T-helper 1 cell treated with Interleukin-12 subunit alpha and Interleukin-12 subunit beta and Interleukin-4 antibody, amounts not matched to agents 30 ng/mL and 1 ng/mL, for 36 hours (primary cell): ENCODE measurements at regions not wholly inside any gene's neighbourhood (a gene's known extent, or its start where the extent isn't known, plus 50 kb on each side); places are given as distances from the start of the nearest gene placed in this dataset.

ENCODE experiments used
- intact Hi-C: fragments of 100-400 bp; cut with micrococcal nuclease; formaldehyde crosslinking; loops from one replicate; pipeline ENCODE4 v1.15.1; 2024

DNA sequence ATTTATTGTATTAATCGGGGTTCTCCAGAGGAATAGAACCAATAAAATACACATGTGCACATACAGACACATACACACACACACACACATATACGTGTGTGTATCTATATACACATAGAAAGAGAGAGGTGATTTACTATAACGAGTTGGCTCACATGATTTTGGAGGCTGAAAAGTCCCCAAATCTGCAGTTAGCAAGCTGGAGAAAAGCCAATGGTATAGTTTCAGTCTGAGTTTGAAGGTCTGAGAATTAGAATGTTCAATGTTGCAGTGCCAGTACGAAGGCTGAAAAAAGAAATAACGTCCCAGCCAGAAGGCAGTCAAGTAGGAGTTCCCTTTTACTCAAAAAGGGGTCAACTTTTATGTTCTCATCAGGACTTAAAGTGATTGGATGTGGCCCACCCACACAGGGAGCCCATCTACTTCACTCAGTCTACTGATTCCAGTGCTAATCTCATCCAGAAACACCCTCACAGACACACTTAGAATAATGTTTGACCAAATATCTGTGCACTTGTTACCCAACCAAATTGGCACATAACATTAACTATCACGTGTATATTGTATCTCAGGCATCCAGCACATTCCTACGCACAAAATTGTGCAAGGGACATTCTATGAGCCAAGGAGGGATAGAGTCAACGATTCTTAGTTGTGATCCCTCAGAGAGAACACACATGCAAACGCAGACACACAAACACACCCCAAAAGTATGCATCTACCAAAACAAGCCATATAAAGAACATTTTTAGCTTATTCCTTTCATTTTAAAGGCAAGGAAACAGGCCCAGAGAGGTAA is 195.5 kb upstream of the DUSP10 start:
- intact Hi-C loops, result no loop called here

DNA sequence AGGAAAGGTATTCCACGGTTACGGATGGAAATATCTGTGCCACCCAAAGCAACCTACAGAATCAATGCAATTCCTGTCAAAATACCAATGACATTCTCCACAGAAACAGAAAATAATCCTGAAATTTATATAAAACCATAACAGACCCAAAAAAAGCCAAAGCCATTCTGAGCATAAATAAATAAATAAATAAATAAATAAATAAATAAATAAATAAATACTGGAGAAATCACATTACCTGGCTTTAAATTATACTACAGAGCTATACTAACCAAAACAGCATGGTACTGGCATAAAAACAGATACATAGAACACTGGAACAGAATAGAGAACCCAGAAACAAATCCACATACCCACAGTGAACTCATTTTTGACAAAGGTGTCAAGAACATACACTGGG is 191.9 kb upstream of the DUSP10 start:
- intact Hi-C loops, result no loop called here

DNA sequence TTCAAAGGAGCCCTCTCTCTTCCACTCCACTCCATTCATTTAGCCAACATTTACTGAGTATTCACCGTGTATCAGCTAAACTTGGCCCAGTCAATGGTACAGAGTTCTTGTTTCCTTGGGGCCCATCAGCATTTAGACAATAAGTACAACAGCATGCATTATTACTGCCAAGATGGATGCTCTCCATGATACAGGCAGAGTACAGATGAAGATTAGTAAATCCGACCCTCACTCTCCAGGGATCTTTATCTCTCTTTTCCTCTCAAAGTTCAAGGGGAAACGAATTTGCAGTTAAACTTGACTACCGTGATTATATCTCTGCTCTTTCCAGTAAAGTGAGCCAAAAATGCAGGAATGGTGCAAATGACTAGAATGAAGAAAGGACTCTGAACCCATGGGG is 184.6 kb upstream of the DUSP10 start:
- intact Hi-C loops, result no loop called here

DNA sequence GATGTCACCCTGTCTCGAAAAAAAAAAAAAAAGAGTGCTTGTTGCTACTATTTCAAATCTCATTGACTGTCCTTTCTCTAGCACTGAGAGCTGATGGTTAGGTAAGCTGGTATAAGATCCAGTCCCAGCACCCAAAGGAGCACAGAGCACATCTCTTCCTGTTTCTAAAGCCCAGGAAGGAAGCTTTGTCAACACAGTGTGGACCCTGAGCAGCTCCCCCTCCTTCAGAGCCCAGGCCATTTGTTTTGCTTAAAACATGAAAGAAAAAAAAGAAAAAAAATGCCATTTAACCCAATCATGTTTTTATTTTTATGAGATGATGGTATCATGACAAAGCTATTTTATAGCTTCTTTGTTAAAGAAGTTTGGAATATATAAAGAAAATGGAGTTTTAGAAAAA is 184.1 kb upstream of the DUSP10 start:
- intact Hi-C loops, result no loop called here

DNA sequence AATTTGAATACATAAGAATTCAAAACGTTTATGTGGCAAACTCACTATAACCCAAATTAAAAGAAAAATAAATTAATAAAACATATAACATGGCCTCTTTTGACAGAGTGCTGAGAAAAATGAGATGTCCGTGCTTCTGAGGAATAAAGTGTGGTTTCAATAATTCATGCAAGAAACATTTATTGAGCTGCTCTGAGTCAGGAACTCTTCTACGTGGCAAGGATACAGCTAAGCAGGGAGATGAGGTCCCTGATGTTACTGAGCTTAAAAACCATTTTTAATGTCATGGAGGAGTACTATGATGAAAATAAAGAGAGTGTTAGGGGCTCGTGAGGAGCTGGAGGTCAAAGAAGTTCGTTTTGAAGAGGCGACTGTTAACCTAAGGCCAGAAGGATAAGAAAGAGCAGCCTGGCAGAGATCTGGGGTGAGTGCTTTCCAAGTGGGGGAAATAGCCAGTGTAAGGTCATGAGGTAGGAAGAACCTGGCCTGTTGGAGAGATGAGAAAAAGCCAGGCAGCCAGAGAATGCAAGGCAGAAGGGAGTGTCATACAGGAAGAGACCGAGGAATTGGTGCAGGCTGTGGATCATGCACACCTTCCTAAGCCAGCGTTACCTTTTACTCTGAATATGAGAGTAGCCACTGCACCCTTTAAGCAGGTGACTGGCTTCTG is 182.2 kb upstream of the DUSP10 start:
- intact Hi-C loops, result no loop called here

DNA sequence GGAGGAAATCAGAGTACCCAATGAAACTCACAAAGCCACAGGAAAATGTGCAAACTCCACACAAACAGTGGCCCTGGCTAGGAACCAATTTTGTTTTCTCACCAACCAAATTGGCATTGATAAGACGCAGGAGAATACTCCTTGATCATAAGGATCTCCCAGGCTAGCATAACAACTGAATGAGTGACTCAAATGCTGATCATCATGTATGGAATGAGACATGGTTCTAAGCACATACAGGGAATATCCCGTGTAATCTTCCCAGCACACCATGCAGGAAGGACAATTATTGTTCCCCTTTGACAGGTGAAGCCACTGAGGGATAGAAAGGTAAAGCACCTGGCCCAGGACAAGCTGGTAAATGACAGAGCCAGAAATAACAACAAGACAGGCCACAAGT is 180.0 kb upstream of the DUSP10 start:
- intact Hi-C loops, result no loop called here

DNA sequence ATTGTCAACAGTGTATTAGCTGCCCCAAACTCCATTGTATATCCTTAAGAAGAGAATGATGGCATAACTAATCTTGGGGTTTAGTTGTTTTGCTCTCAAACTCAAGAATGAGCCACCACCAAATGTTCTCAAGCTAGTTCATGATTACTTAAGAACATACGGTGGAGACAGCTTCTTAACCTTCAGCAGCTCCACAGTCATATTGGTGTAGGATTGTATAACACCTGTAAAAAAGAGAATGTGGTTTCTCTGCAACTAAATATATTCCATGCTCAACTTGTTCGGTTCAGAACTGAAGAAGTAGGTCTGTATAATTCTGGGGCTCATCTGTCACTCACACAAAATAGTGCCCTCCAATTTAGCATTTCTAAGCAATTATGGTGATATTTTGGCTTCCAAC is 177.9 kb upstream of the DUSP10 start:
- intact Hi-C loops, result no loop called here

DNA sequence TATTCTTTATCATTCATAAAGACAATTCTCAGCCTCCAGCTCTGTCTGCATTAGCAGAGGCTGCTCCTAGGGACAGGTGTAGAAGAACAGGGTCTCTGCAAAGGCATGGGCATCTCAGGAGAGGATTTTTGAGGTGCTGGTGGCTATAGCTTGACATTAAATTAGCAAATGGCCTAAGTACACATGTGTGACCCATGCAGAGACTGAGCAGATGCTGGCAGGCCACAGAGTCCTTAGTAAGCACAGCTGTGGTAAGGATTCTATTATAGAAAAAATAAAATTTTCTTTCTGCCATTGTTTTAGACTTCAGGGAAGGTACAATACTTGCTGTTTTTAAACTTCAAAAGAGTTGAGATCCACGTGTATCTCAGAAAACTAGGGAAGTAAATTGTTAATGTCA is 177.5 kb upstream of the DUSP10 start:
- intact Hi-C loops, result no loop called here

DNA sequence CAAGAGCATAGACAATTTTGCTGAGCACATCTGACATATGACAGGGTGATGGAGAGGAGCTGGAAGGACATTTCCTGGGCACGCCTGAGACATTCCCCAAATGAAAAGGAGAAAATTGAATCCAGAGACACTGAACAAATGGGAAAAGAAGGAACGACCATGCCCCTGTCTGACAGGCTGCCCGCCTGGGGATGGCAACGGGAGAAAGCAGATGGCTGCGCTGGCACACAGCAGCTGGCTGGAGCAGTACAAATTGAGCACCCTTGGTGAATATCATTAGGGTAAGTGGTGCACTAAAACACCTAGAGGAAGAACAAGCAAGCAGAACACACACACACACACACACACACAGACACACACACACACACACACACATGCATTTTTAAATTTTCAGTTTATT is 174.3 kb upstream of the DUSP10 start:
- intact Hi-C loops, result no loop called here

DNA sequence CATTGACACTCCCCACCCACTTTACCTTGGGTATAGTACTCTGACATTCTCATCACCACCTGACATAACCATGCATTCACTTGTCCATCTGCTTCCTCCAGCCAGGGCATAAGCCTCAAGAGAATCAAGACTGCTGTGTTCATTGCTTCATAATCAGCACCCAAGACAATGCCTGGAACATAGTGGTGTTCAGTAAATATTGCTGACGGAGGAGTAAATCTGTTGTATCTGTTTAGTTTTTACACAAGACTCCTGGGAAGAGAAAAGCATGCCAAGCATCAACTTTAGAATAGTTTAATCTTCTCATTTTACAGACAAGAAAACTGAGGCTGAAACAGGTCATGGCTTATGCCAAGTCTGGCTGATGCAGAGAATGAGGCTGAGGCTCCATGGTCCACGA is 173.9 kb upstream of the DUSP10 start:
- intact Hi-C loops, result no loop called here

DNA sequence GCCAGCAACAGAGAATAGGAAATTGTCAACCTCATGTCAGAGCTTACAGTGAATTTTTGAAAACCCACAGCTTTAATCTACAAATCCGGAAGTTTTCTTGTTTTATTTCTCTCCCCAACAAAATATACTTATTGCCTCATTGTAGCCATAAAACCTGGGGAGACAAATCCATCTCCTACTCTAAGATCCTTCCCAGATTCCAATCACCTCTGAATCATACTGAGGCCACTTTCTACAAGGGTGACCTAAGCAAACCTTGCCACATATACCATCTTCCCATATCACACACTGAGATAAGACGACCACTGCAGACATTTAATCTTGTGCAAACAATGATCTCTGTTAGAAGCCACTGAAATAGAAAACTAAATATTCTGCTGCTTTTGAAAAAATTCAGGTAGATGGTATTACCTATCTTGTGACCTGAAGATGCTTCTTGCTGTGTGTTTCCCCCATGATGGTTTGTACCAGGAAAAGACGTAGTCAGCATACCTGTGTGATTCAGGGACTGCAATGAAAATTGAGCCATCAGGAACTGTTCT is 171.5 kb upstream of the DUSP10 start:
- intact Hi-C loops, result no loop called here

DNA sequence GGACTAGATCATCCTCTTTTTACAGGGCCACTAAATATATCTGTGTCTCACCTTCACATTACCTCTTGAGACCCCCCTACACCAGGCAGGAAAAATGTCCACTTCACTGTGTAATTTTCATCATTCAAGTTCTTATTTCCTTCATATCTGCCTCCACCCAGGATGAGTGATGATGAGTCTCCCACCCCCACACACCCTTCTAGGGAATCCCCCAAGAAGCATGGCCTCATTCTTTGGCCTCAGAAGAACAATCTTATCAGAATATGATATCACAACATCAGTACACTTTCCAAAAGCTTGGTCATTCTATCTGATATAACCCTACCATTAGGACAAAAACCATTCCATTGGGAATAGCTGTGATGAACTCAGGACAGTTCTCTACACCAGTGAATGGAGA is 170.3 kb upstream of the DUSP10 start:
- intact Hi-C loops, result no loop called here

DNA sequence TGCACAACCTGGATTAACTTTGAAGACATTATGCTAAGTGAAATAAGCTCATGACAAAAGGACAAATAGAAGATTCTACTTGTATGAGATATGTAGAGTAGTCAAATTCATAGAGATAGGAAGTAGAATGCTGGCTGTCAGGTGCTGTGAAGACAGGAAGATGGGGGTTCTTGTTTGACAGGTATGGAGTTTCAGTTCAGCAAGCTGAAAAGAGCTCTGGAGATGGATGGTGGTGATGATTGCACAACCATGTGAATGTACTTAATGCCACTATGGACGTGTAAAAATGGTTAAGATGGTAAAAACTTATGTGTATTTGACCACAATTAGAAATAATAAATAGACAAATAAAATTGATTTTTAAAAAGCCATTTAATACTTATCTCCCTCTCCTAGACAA is 169.8 kb upstream of the DUSP10 start:
- intact Hi-C loops, result no loop called here

DNA sequence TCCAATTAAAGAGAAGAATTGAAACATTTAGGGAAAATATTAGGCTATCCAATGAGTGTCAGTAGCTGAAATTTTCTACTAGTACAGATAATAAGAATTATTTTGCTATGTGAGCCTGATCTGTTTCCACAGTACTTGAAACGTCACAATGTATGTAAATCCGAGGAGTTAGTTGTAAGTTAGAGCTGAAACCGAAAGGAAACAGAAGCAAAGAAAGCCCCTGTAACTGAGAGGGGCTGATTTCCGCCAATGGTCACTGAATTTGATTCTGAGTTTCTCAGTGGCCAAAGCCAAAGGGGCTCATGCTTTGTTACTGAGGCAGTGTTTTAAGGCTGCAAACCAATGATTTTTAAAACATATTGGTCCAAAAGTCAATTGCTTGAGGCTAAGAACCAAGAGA is 168.3 kb upstream of the DUSP10 start:
- intact Hi-C loops, result no loop called here

DNA sequence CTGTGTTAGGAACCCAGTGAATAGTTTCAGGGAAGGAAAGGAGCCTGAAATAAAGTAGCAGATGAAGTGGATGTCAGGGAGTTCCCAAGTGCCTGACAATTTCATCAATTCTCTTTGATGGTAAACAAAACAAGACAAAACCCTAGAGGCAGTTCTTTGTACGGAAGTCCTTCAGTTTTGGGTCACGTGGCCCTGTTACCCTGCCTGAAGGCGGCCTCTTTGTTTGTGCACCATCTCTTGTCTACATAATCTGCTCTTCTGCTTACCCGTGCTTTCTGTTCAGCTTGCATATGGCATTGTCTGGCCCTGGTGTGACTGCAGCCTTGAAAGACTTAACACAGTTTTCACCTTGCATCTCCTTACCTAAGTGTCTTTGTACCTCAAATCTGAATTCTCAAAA is 166.7 kb upstream of the DUSP10 start:
- intact Hi-C loops, result no loop called here

DNA sequence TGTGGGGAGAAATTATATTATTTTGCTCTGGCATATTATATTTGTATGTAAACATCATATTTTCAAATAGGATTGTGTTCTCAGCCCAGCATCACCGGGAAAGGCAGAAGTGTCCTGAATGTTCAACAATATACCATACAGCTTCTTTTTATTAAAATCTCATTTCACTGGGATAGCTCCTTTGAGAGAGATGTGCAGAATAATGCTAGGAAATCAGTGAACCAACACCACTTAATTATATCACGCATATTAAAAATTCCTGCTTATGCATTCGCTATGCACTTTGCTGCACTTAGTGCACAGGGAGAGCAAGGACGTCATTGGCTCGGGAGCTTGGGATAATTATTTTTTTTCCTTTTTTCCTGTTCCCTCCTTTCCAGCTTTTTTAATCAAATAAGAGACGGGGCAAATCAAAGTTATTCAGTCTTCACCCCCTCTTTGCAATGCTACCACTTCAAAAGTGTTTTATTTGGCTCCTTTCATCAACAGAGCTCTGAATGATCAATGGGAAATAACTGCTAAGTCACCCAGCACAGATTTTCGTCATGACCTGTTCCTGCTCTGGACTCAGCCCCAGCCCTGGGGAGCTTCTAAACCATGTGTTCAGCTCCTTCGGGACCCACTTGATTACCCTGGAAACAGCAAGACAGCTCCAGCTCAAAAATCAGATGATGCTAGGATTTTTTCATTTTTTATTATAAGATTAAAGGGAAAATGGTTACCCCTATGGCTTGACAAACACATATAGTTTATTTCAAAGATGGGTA is 165.5 kb upstream of the DUSP10 start:
- intact Hi-C loops, result no loop called here

DNA sequence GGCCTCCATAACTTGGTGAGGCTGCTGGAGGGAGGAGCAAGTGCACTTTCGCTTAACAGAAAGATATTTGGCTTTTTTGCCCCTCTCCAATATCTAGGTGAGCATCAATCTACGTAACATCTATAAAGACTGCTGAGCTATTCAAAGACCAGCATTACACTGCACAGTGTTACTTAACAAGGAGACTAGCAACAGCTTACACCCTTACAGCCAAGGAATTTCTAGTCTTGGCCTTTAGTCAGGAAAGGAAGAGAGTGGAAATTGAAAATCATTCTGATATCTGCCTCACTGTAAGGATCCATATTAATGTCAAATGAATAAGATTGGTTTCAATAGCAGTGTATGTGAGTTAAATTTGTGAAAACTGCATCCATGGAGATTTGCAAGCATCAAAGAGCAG is 163.9 kb upstream of the DUSP10 start:
- intact Hi-C loops, result no loop called here

DNA sequence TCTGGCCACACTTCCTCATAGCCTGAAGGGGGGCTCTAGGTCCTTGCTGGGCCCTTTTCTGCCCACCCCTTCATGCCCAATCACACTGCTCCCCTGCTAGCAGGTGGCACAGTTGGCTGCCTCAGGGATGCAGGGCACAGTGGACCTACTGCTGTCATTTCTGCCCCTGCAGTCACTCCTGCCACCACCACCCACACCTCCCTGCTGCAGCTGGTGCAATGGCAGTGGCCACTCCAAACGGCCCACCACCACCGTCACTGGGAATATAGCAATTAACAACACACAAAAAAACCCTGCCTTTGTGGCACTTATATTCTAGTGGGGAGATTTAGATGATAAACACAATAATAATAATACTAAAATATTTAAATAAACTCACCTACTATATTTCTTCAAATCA is 162.4 kb upstream of the DUSP10 start:
- intact Hi-C loops, result no loop called here

DNA sequence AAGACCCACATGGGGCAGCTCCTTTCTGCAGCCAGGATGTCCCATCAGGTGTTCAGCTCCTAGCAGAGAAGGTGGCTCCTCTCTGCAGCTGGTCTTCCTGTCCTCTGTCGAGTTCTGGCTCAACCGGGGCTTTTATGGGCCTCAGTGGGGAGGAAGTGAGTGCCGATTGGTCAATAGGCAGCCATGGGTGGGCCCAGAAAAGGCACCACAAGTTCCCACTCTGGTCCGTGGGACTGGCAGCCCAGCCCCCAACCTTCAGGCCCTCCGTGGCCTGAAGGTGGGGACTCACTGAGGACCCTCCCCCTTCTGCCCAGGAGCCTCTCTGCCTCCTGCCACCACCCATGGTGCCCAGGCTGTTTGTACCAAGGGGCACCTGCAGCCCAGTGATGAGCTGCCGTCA is 161.7 kb upstream of the DUSP10 start:
- intact Hi-C loops, result no loop called here

DNA sequence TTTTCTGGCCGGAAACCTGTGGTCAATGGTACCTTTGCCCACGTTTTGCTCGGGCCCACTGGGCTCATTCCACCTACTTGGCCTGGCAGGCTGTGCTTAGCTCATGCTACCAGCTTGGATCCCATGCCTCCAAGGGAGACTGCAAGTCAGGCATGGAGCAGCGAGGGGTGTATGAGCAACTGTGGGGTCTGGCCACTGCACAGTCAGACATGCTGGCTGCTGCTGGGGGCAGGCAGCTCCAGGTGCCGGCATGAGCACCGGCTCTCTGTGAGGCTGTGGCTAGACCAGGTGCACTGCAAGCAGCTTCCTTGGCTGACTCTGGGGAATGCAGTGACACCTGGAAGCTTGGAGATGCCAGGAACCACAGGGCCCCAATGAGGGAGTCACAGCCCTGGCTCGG is 161.1 kb upstream of the DUSP10 start:
- intact Hi-C loops, result no loop called here

DNA sequence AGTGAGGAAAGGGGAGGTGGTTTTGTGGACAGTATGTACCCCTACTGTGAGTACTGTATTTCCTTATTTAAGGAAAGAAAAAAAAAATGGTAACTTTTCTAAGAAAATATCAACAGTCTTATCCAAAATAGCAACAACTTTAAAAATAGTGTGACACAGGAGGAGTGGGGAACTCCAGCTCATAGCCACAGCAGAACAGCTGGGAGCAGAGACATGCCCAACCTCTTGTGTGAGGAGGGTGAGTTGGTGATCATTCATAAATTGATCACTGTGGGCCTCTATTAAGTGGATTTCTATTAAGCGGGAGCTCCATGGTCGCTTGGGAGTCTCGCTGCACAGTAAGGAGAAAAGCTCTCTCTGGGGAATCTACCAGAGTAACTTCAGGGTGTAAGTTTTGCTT is 158.8 kb upstream of the DUSP10 start:
- intact Hi-C loops, result no loop called here

DNA sequence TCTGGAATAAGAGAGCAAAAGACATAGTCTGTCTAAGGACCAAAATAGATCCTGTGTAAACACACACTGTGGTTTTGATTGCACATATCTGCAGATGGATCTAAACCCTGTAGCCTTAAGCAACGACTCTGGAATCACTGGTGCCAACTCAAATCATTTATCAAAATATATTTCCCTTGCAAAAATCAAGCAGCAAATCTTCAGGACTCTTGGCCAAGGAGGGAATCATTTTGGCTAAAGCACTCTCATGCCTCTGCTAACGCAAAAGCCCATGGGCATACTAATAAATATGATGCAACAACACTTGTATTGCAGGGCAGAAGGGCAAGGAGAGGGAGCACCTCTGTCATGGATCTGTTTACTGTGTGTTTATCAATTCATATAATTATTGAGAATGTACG is 155.4 kb upstream of the DUSP10 start:
- intact Hi-C loops, result loop anchor here (5.0 kb wide), 1 partner anchor 420 kb away; no protein-coding TSS in a partner anchor
